GM10847 (cell line): ENCODE measurements at regions not wholly inside any gene's neighbourhood (a gene's known extent, or its start where the extent isn't known, plus 50 kb on each side); places are given as distances from the start of the nearest gene placed in this dataset.

Experiments used
- POLR2A ChIP-seq: IDR thresholded peaks from 2 replicates; pipeline ENCODE4 v1.6.1; 2011; ENCODE audit not compliant: insufficient read length; ENCODE audit errors: extremely low read depth

DNA sequence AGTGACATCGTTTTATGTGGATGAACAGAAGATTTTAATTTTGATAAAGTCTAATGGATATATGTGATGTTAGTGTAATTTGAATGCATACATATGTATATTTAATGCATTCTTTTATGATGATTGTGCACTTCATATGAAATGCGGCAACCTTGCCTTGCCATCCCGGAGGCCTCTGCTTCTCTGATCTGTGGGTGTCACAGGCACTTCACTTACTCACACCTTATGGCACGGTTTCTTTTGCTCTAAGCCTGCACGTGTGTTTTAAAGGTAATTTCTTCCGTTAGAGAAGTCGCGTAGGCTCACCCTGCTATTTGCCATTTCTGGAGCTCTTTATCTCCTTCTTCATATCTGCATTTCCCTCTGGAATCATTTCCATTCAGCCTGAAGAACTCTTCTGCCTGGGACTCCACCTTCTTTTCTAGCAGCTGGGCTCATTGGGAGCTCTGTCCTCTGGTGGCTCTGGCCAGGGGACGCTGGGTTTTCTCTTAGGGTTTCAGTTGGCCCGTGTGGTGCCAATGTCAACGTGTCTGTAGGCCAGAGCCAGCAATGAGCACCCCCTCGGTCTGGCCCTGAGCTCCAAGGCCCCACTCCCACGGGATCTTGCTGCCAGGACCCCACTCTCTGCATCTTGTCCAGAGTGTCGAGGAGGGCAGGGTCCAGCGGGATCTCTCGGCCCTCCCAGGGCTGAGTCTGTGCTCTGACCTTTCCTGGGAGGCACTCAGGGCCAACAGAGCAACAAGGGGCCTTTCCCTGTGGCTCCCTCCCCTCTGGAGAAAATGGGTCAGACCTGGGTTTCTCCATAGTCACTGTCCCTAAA, 97.3 kb downstream of the RTP5 start:
- TF ChIP-seq POLR2A: no peak

DNA sequence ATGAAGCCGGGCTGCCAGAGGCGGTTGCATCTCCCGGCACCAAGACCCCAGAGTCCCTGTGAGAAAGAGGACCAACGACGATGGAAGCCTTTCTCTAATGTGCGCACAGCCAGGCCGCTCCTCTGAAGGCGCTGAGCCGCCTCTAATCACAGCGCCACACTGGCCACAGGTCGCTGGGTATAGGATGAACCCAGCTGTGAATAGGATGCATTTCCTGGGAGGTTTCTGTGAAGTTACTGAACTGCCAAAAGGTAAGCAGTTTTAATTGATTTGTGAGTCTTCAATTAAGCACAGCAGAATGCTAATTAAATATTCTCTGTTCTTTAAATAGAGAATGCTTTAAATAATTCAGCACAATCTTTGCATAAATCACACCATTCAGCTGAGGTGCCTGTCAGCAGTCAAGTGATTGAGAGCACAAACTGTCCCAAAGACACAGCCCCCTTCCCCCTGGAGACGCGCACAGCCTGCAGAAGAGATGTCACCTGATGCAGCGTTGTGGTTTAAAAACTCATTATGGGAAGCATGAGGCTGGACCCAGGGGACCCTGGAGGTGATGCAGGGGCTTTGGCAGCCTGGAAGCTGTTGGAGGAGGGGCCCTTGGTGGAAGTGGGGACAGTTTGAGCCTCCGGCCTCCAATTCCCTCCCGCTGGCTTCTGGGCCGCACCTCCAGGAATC, 98.1 kb downstream of the RTP5 start:
- no peak for TF ChIP-seq POLR2A

DNA sequence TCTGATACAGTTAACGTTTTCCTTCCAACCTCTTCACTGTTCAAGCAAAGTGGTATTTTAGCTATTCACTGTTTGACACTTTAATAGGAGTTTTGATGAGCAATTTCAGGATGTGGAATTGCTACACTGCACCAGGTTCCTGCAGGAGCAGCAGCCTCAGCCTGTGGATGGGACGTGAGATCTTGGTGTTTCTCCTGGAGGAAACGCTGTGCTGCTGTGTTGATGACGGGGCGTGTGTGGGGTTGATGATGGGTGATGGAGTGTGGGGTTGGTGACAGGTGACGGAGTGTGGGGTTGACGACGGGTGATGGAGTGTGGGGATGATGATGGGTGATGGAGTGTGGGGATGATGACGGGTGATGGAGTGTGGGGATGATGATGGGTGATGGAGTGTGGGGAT, 98.9 kb downstream of the RTP5 start:
- TF ChIP-seq POLR2A: no peak

DNA sequence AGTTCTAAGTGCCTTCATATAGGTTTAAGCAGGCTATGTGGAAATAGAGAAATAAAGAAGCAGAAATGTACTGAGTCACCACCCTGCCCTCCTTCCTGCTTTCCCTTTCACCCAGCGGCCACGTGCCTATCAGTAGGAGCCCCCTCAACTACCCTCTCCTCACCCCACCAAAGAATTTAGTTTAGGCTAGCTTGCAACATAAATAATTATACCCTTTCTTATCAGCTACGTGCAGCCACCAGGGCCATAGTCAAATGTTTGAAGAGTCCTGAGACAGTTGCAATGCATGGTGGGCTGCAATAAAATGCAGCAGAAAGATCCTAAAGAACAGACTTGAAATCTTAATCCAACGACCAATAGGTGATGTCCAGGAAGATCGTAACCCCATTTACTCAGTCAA, 101.2 kb downstream of the RTP5 start:
- no peak for TF ChIP-seq POLR2A

DNA sequence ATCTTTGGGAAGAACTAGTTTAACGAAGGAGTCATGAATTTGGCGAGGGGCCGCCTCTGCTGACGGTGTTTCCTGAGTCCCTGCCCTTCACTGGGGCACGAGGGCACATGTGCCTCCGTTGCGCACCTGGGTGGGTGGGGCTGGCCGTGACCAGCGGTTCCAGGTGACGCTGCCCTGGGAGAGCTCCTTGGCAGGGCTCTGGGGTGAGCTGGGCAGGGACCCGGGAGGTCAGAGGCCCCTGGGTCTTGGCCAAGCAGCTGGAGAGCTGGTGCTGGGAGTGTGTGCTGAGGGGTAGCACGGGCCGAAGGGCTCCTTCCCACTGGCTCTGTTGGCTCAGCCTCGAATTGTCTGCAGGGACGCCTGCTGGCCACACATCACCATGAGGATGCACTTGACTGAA, 104.6 kb downstream of the RTP5 start:
- TF ChIP-seq POLR2A: no peak

DNA sequence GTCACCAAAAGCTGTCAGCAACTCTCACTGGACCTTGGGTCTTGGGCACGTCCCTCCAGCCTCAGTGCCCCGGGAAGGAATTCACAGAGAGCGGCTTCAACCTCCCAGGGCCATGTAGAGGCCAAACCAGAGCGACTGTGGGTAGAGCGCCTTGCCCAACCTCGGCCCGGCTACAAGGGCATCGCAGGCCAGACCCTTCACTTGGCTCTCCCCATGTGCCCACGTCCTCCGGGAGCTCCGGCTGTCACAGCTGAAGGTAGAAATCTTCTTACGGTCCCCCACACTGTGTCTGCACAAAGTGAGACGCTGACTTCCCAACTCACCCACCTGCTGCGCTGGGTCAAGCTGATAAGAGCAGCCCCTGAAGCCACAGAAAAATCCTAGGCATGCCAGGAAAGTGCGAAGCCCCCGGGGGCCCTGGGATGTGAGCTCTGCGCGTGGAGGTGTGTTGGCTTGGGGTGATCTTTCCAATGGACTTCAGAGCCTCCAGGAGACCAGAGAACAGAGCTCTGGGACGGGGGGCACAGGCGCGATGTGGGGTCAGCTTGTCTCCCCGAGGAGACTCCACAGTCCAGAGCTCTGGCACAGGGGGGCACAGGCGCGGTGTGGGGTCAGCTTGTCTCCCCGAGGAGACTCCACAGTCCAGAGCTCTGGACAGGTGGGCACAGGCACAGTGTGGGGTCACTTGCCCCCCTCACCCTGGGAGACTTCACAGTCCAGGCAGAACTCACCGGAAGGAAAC, 105.5 kb downstream of the RTP5 start:
- no peak for TF ChIP-seq POLR2A

DNA sequence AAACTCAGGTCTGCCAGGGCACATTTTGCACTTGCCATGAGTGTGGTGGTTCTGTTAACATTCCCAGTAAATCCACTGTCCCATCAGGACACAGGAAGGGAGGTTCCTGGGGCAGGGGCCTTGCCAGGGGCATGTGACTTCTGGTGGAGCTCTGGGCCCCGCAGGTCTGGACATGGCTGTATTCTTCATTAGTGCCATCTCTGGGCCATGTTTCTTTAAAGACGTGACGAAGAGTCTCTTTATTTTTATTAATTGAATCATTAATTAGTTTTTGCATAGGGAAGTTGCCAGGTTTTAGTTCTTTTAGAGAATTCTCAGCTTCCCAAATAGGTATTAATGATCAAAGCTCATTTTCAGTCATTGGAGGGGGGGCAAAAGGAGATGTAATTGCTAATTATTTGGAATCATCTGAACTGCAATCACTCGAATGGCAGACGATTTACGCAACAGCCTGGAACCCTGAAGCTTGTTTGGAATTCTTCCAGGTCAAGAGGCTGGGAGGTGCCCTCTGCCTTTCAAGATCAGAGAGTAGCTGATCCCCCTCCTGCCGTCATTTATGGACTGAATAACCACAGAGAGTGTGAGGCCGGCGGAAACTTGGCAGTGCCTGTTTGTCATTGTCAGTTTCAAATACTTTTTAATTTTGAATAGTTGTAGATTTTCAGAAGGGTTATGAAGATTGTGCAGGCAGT, 106.2 kb downstream of the RTP5 start:
- no peak for TF ChIP-seq POLR2A

DNA sequence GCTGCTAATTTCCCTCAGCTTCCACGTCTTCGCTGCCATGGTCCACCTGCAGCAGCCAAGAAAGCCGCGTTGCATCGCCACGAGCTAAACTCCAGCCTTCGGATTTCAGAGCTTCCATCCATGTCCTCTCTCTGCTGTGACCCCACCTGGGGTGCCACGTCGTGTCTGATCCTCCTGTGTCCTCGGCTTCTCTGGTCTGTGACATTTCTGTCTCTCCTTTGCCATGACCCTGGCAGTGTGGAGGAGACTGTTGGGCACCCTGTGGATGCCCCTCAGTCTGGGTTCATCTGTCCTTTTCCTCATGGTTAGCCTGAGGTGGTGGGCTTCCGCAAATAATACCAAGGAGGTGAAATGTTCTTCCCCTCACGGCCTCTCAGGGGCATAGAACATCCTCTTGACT, 106.8 kb downstream of the RTP5 start:
- TF ChIP-seq POLR2A: no peak

DNA sequence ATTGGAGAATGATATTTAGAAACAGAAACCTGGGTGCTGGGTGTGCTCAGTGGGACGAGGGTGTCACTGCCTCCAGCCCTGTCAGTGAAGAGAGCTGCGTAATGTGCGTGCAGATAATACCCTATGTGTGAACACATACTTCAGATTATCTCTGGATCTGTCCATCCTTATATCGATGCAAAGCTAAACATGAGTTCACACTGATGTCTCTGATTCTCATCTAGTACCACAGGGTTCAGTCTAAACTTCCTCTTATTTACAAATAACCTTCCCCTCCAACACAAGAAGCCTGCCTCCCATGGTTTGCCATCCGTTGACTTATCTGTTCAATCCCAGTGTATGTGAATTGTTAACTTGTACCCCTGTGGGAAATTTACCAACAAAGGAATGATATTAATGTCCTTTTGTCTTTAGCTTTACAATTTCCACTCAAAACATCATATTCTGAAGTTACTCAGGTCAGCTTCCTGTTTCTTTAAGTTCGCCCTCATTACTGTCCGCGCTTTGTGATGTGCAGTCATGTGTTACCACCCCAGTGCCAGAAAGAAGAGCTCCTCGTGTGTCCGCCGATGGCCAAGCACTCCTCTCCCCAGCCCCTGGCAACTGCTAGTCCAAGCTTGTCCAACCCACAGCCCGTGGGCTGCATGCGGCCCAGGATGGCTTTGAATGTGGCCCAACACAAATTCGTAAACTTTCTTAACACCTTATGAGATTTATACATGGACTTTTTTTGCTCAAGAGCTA, 108.2 kb downstream of the RTP5 start:
- no peak for TF ChIP-seq POLR2A

DNA sequence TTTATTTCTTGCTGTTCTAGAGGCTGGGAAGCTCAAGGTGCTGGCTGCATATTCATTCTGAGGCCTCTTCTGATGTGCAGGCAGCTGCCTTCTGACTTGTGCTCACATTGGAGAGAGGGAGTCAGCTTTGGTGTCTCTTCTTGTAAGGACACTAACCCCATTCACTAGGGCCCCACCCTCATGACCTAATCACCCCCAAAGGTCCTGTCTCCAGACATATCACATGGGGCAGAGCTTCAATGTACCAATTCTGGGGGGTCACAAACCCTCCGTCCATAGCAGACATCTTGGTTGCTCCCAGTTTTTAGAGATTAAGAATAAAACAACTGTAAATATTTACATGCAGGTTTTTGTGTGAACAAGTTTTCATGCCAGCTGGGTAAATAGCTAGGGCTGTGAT, 109.1 kb downstream of the RTP5 start:
- TF ChIP-seq POLR2A: no peak

DNA sequence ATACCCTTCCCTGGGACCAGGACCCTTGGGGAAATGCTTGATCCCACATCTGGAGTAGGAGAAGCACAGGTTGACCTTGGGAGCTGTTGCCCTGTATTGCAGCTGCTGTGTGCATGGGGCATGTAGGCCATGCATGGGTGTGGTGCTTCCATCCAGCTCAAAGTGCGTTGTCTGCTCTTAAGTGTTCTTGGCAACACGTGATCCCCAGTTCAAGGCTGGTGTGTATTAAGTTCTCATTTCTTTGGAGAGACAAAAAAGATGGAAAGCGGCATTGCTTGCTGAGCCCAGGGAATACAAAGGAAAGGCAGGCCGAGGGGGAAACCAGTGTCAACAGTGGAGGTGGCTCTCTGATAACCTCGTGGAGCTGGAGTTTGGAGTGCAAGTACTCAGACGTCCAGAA, 110.7 kb downstream of the RTP5 start:
- TF ChIP-seq POLR2A: no peak

DNA sequence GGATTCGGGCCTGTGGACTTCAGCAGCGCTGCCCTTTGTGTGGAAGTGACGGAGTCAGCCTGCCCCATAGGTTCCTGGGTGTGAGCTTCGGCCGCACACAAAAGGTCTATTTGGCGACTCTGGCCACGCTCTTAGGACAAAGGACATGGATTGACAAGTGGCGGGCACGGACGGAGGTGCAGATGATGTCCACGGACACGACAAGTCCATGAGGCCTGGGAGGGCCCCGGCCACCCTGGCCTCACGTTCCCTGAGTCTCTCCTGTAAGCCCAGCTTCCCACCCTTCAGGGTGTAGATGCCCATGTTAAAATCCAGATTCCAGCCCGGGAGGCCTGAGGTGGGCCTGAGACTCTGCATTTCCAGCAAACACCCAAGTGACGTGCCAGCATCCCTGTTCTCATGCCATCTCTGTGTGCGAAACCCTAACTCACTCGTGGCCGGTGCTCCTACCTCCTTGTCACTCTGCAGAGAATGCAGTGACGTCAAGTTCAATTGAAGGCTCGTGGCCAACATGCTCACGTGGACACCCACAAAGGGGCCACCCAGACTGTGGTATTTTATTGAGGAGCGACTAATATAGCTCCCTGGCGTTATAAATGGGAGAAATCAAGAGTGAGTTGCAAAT, 111.7 kb downstream of the RTP5 start:
- no peak for TF ChIP-seq POLR2A

DNA sequence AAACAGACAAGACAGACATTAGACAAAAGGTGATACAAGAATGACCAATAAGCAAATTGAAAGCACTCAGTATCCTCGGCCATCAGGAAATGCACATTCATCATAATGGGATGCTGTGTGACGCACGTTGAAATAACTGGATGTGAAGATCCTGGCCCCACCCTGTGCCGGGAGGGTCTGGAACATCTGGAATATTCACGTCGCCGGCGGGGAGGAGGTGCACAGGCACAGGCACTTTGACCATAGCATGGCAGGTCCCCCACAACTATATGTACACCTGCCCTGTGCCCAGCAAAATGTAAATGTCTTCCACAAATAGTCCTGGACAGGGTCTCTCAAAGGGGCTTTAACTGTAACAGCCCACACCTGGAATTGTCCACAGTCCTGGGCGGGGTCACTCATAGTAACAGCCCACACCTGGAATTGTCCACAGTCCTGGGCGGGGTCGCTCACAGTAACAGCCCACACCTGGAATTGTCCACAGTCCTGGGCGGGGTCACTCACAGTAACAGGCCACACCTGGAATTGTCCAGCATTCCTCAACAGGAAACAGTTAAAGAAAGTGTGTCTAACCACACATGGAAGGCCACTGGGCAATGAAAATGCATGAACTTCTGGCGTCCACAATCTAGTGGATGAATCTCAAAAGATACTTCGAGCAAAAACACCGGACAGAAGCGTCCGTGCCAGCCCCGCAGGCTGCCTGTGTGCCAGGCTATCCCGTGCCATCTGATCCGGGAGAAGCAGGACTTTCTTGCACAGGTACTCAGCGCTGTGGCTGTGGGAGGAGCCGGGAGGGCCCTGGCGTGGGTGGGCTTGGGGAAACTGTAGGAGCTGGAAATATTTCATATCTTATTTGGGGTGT, 113.4 kb downstream of the RTP5 start:
- TF ChIP-seq POLR2A: no peak

DNA sequence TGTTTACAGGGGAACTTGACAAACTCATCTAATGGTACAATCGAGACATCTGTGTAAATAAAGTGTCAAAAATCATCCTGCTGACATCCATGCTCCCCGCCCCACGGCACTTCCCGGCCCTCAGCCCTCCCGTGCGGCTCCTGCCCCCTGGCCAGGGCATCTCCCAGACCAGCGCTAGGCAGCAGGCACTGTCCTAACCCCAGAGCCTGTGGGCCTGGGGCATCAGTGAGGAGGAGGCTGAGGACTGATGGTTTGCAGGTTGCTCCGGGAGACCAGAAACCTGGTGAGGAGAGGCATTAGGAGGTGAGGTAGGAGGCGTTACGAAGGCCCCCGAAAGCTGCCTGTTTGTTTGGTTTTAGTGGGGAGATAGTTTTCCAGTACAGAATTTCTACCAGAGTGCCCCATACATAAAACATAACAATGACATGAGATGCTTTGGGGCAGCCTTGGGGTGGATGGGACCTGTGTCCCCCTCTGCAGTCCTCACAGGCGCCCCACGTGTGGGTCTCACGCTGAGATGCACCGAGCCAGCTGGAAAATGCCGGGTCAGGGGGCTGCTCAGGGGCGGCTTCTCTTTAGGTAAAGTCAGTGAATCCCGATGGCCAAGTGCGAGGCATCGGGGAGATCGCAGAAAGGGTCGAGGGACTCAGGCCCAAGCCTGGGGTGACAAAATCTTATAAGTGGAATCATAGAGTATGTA, 114.2 kb downstream of the RTP5 start:
- no peak for TF ChIP-seq POLR2A
